Stimulated activated CD4-positive, alpha-beta T cell treated with anti-CD3 and anti-CD28 coated beads, Interleukin-15, amount 100 ng/mL, for 48 hours (primary cell): ENCODE measurements at regions not wholly inside any gene's neighbourhood (a gene's known extent, or its start where the extent isn't known, plus 50 kb on each side); places are given as distances from the start of the nearest gene placed in this dataset.

Experiments used
- DNase-seq, 2 donors: peaks; one replicate each; pipeline ENCODE4 v3.0.0-alpha.2; 2020; ENCODE audit warnings: low read depth in 2 of 2

DNA sequence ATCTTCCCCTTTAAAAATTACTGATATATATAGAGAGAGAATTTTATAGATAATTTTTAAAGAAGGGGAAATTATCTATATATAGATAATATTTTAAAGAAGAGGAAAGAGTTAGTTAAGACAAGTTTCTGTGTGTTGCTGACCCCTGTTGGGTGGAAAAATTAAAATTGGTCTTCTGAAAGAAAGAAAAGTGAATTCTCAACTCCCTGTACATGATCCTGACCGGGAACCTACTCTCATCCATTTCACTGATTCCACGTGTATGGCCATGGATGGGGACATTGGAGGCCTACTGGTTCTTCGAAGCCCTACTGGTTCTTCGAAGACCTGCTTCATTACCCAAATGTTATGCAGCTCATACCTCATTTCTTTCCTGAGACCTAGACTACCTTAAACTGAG lies 53.0 kb upstream of the TCF21 start:
- no peak for DNase-seq

DNA sequence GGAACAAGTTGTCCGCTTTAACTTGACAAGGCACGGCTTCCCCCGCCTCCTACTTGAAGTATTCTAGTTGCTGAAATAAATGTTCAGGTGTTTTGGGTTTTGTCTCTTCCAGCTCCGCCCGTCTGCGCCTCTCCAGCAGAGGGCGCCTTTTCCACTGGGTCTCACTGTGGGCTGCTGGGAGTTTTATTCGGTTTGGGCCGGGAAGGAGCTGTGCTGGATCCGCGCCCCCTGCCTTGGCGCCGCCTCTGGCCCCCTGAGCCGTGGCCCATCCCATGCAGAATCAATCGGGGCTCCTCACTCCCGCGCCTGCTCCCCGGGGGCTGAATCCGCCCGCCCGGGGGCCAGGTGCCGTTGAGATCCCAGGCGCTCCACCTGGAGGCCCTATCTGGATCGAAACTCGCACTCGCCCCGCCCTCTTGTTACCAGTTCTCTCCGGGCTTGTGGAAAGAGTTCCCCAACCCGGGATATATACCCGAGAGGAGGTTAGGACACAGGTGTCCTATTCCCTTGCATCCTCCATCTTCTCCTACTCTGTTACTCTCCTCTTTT lies 51.0 kb upstream of the TCF21 start:
- peak; percentile 33 to 44 for DNase-seq
